ENCODE measurements at regions not wholly inside any gene's neighbourhood (a gene's known extent, or its start where the extent isn't known, plus 50 kb on each side); places are given as distances from the start of the nearest gene placed in this dataset.

GRCh38 chr11:32323814-32324130, 111.6 kb downstream of the WT1 start:
- Histone ChIP-seq H3K36me3 (ENCODE audit: control insufficient read depth in 1 of 2, insufficient read depth in 2 of 2, low read length in 2 of 2) (no peaks in the 10 kb centered on the region), H3K79me2 (ENCODE audit: control insufficient read depth, insufficient read depth, low read length, poor library complexity) (no peaks in the 10 kb centered on the region), H2AK5ac (ENCODE audit: low read length) (no peak overlapping the region), H3K18ac (ENCODE audit: low read length) (no peak overlapping the region), H3K4me1 (ENCODE audit: control insufficient read depth in 1 of 2, insufficient read depth in 2 of 2, low read length in 2 of 2) (no peaks in the 10 kb centered on the region), H2BK12ac (ENCODE audit: low read length) (no peak overlapping the region), H3K9me3 (ENCODE audit: insufficient read depth, low read depth, low read length) (no peaks in the 10 kb centered on the region), H3K4me3 (ENCODE audit: low read depth, low read length) (no peak overlapping the region), H4K91ac (ENCODE audit: low read depth, low read length) (no peak overlapping the region), H2BK5ac (ENCODE audit: low read depth, low read length, poor library complexity) (no peak overlapping the region), H2BK120ac (ENCODE audit: insufficient read depth, low read length, poor library complexity) (no peak overlapping the region), H3K4ac (ENCODE audit: low read depth, low read length) (no peak overlapping the region), H3K9ac (ENCODE audit: low read length) (no peak overlapping the region), H3K14ac (ENCODE audit: low read length) (no peak overlapping the region), H3K79me1 (ENCODE audit: low read length) (no peaks in the 10 kb centered on the region), H4K12ac (ENCODE audit: low read depth, low read length) (no peak overlapping the region), H3K4me2 (ENCODE audit: low read length) (no peak overlapping the region), H3K23ac (ENCODE audit: low read length) (no peak overlapping the region), H3K27me3 (ENCODE audit: insufficient read depth, low read length) (no peaks in the 10 kb centered on the region), H4K8ac (ENCODE audit: low read depth, low read length) (no peak overlapping the region), H3K27ac (ENCODE audit: low read depth, low read length) (no peak overlapping the region), H2AFZ (ENCODE audit: insufficient read depth, low read length, poor library complexity) (no peak overlapping the region)
- no CpG with 5 or more reads among the region's 3 CpGs for WGBS (ENCODE audit: extremely low coverage, insufficient coverage, insufficient read length)
- DNase-seq, result no peak

- H4K12ac ChIP-seq (ENCODE audit: low read depth, low read length), result no peak overlapping the region
- no peaks in the 10 kb centered on the region for H3K79me2 ChIP-seq (ENCODE audit: control insufficient read depth, insufficient read depth, low read length, poor library complexity)
- H2BK12ac ChIP-seq (ENCODE audit: low read length), result no peak overlapping the region
- no peaks in the 10 kb centered on the region for H3K27me3 ChIP-seq (ENCODE audit: insufficient read depth, low read length)
- DNase-seq, result no peak
- no peak overlapping the region for H3K4me3 ChIP-seq (ENCODE audit: low read depth, low read length)
- H4K91ac ChIP-seq (ENCODE audit: low read depth, low read length), result no peak overlapping the region
- no peaks in the 10 kb centered on the region for H3K9me3 ChIP-seq (ENCODE audit: insufficient read depth, low read depth, low read length)
- no peaks in the 10 kb centered on the region for H3K4me1 ChIP-seq (ENCODE audit: control insufficient read depth in 1 of 2, insufficient read depth in 2 of 2, low read length in 2 of 2)
- H3K23ac ChIP-seq (ENCODE audit: low read length), result no peak overlapping the region
- H3K14ac ChIP-seq (ENCODE audit: low read length), result no peak overlapping the region
- no peak overlapping the region for H2BK5ac ChIP-seq (ENCODE audit: low read depth, low read length, poor library complexity)
- no peaks in the 10 kb centered on the region for H3K36me3 ChIP-seq (ENCODE audit: control insufficient read depth in 1 of 2, insufficient read depth in 2 of 2, low read length in 2 of 2)
- H3K4me2 ChIP-seq (ENCODE audit: low read length), result no peak overlapping the region
- WGBS (ENCODE audit: extremely low coverage, insufficient coverage, insufficient read length), result no CpG with 5 or more reads among the region's 3 CpGs
- H2BK120ac ChIP-seq (ENCODE audit: insufficient read depth, low read length, poor library complexity), result no peak overlapping the region
- no peak overlapping the region for H4K8ac ChIP-seq (ENCODE audit: low read depth, low read length)
- peak overlapping the region; percentile 10 for H3K9ac ChIP-seq (ENCODE audit: low read length)
- H3K18ac ChIP-seq (ENCODE audit: low read length), result no peak overlapping the region
- no peaks in the 10 kb centered on the region for H3K79me1 ChIP-seq (ENCODE audit: low read length)
- H2AK5ac ChIP-seq (ENCODE audit: low read length), result no peak overlapping the region
- no peak overlapping the region for H2AFZ ChIP-seq (ENCODE audit: insufficient read depth, low read length, poor library complexity)
- no peak overlapping the region for H3K27ac ChIP-seq (ENCODE audit: low read depth, low read length)
- no peak overlapping the region for H3K4ac ChIP-seq (ENCODE audit: low read depth, low read length)
These were observed 110.2 kb downstream of the WT1 start for GRCh38 chr11:32325187-32325586.

GRCh38 chr11:32325725-32326124, 109.6 kb downstream of the WT1 start:
- Histone ChIP-seq H3K23ac (ENCODE audit: low read length) (no peak overlapping the region), H3K27ac (ENCODE audit: low read depth, low read length) (no peak overlapping the region), H3K4me1 (ENCODE audit: control insufficient read depth in 1 of 2, insufficient read depth in 2 of 2, low read length in 2 of 2) (no peaks in the 10 kb centered on the region), H3K9ac (ENCODE audit: low read length) (no peak overlapping the region), H3K14ac (ENCODE audit: low read length) (no peak overlapping the region), H3K4me2 (ENCODE audit: low read length) (no peak overlapping the region), H2BK120ac (ENCODE audit: insufficient read depth, low read length, poor library complexity) (no peak overlapping the region), H3K79me2 (ENCODE audit: control insufficient read depth, insufficient read depth, low read length, poor library complexity) (no peaks in the 10 kb centered on the region), H2BK12ac (ENCODE audit: low read length) (no peak overlapping the region), H2BK5ac (ENCODE audit: low read depth, low read length, poor library complexity) (no peak overlapping the region), H3K9me3 (ENCODE audit: insufficient read depth, low read depth, low read length) (no peaks in the 10 kb centered on the region), H3K4me3 (ENCODE audit: low read depth, low read length) (no peak overlapping the region), H4K91ac (ENCODE audit: low read depth, low read length) (no peak overlapping the region), H4K12ac (ENCODE audit: low read depth, low read length) (no peak overlapping the region), H2AFZ (ENCODE audit: insufficient read depth, low read length, poor library complexity) (no peak overlapping the region), H4K8ac (ENCODE audit: low read depth, low read length) (no peak overlapping the region), H3K18ac (ENCODE audit: low read length) (no peak overlapping the region), H2AK5ac (ENCODE audit: low read length) (no peak overlapping the region), H3K79me1 (ENCODE audit: low read length) (no peaks in the 10 kb centered on the region), H3K36me3 (ENCODE audit: control insufficient read depth in 1 of 2, insufficient read depth in 2 of 2, low read length in 2 of 2) (no peaks in the 10 kb centered on the region), H3K27me3 (ENCODE audit: insufficient read depth, low read length) (no peaks in the 10 kb centered on the region), H3K4ac (ENCODE audit: low read depth, low read length) (no peak overlapping the region)
- no CpG with 5 or more reads among the region's 2 CpGs for WGBS (ENCODE audit: extremely low coverage, insufficient coverage, insufficient read length)
- DNase-seq, result no peak

GRCh38 chr11:32326522-32326921, 108.8 kb downstream of the WT1 start:
- H2BK12ac ChIP-seq (ENCODE audit: low read length), result no peak overlapping the region
- H3K4me1 ChIP-seq (ENCODE audit: control insufficient read depth in 1 of 2, insufficient read depth in 2 of 2, low read length in 2 of 2), result no peaks in the 10 kb centered on the region
- no peak overlapping the region for H4K12ac ChIP-seq (ENCODE audit: low read depth, low read length)
- no peaks in the 10 kb centered on the region for H3K79me2 ChIP-seq (ENCODE audit: control insufficient read depth, insufficient read depth, low read length, poor library complexity)
- H4K8ac ChIP-seq (ENCODE audit: low read depth, low read length), result no peak overlapping the region
- H2BK120ac ChIP-seq (ENCODE audit: insufficient read depth, low read length, poor library complexity), result no peak overlapping the region
- no peak overlapping the region for H3K4ac ChIP-seq (ENCODE audit: low read depth, low read length)
- no peak overlapping the region for H3K18ac ChIP-seq (ENCODE audit: low read length)
- H2BK5ac ChIP-seq (ENCODE audit: low read depth, low read length, poor library complexity), result no peak overlapping the region
- no peak overlapping the region for H3K4me2 ChIP-seq (ENCODE audit: low read length)
- no peaks in the 10 kb centered on the region for H3K79me1 ChIP-seq (ENCODE audit: low read length)
- H3K4me3 ChIP-seq (ENCODE audit: low read depth, low read length), result no peak overlapping the region
- WGBS (ENCODE audit: extremely low coverage, insufficient coverage, insufficient read length), result no CpG with 5 or more reads among the region's 3 CpGs
- no peak overlapping the region for H3K14ac ChIP-seq (ENCODE audit: low read length)
- DNase-seq, result no peak
- H2AFZ ChIP-seq (ENCODE audit: insufficient read depth, low read length, poor library complexity), result no peak overlapping the region
- H3K36me3 ChIP-seq (ENCODE audit: control insufficient read depth in 1 of 2, insufficient read depth in 2 of 2, low read length in 2 of 2), result no peaks in the 10 kb centered on the region
- H3K27me3 ChIP-seq (ENCODE audit: insufficient read depth, low read length), result no peaks in the 10 kb centered on the region
- no peak overlapping the region for H2AK5ac ChIP-seq (ENCODE audit: low read length)
- H3K27ac ChIP-seq (ENCODE audit: low read depth, low read length), result no peak overlapping the region
- H3K9me3 ChIP-seq (ENCODE audit: insufficient read depth, low read depth, low read length), result no peaks in the 10 kb centered on the region
- no peak overlapping the region for H4K91ac ChIP-seq (ENCODE audit: low read depth, low read length)
- no peak overlapping the region for H3K23ac ChIP-seq (ENCODE audit: low read length)
- H3K9ac ChIP-seq (ENCODE audit: low read length), result no peak overlapping the region

All from trophoblast cell (in vitro differentiated cells and primary cell).